GM23338 (cell line): ENCODE measurements at regions not wholly inside any gene's neighbourhood (a gene's known extent, or its start where the extent isn't known, plus 50 kb on each side); places are given as distances from the start of the nearest gene placed in this dataset.

ENCODE experiments used
- ATAC-seq: fragments of 200-7000 bp; cut with Tn5 transposase; 3 replicates; pipeline ENCODE4 v1.9.1; 2020
- DNase-seq: peaks from one replicate; pipeline ENCODE4 v3.0.0-alpha.2; 2015; ENCODE audit warnings: low spot score
- H2AFZ ChIP-seq: fragments of 200-600 bp; sonication (generic); 2 replicates; pipeline ENCODE4 v1.8.0; 2016; ENCODE audit warnings: antibody characterized with exemption, mild to moderate bottlenecking, moderate library complexity
- H3F3A ChIP-seq: fragments of 200-600 bp; sonication (generic); replicated peaks from 2 replicates; pipeline ENCODE4 v1.8.0; 2017; ENCODE audit warnings: antibody characterized with exemption, mixed run types, low read depth
- H3K27ac ChIP-seq: fragments of 200-600 bp; sonication (generic); 2 replicates; pipeline ENCODE4 v1.6.1; 2016; ENCODE audit warnings: low read depth
- H3K27me3 ChIP-seq: fragments of 200-600 bp; sonication (generic); 2 replicates; pipeline ENCODE4 v1.8.0; 2016; ENCODE audit warnings: mild to moderate bottlenecking, mixed run types, moderate library complexity; ENCODE audit not compliant: insufficient read depth
- H3K36me3 ChIP-seq: fragments of 200-600 bp; sonication (generic); 2 replicates; pipeline ENCODE4 v1.8.0; 2016; ENCODE audit warnings: mild to moderate bottlenecking; ENCODE audit not compliant: insufficient read depth
- H3K4me1 ChIP-seq: fragments of 200-600 bp; sonication (generic); 2 replicates; pipeline ENCODE4 v1.8.0; 2016; ENCODE audit warnings: mild to moderate bottlenecking, moderate library complexity; ENCODE audit not compliant: insufficient read depth
- H3K4me2 ChIP-seq: fragments of 200-600 bp; sonication (generic); 2 replicates; pipeline ENCODE4 v1.7.1; 2017; ENCODE audit warnings: mixed run types
- H3K4me3 ChIP-seq: fragments of 200-600 bp; sonication (generic); 2 replicates; pipeline ENCODE4 v1.6.1; 2016; ENCODE audit warnings: mixed run types
- H3K79me2 ChIP-seq: fragments of 200-600 bp; sonication (generic); replicated peaks from 2 replicates; pipeline ENCODE4 v1.8.0; 2017; ENCODE audit warnings: mild to moderate bottlenecking; ENCODE audit not compliant: insufficient read depth
- H3K9me2 ChIP-seq: fragments of 200-600 bp; sonication (generic); 2 replicates; pipeline ENCODE4 v1.8.0; 2017; ENCODE audit not compliant: insufficient read depth
- H4K20me1 ChIP-seq: fragments of 200-600 bp; sonication (generic); replicated peaks from 2 replicates; pipeline ENCODE4 v1.8.0; 2017; ENCODE audit warnings: mild to moderate bottlenecking; ENCODE audit not compliant: insufficient read depth
- H3K27ac Mint-ChIP-seq: 2 replicates; pipeline ENCODE4 v1.8.0; 2020; ENCODE audit warnings: inconsistent platforms, mild to moderate bottlenecking, moderate library complexity, mixed read lengths
- H3K27me3 Mint-ChIP-seq: 3 replicates; pipeline ENCODE4 v1.8.0; 2022; ENCODE audit warnings: low read depth, mild to moderate bottlenecking, moderate library complexity, mixed read lengths, inconsistent platforms; ENCODE audit not compliant: insufficient read depth, poor library complexity
- H3K36me3 Mint-ChIP-seq: 3 replicates; pipeline ENCODE4 v1.8.0; 2021; ENCODE audit warnings: low read depth, mild to moderate bottlenecking, inconsistent platforms, moderate library complexity, mixed read lengths
- H3K4me1 Mint-ChIP-seq: 3 replicates; pipeline ENCODE4 v1.8.0; 2020; ENCODE audit warnings: mild to moderate bottlenecking, inconsistent platforms, mixed read lengths
- H3K4me3 Mint-ChIP-seq: 3 replicates; pipeline ENCODE4 v1.8.0; 2021; ENCODE audit warnings: moderate library complexity, mild to moderate bottlenecking, inconsistent platforms, mixed read lengths
- H3K9me3 Mint-ChIP-seq: 3 replicates; pipeline ENCODE4 v1.8.0; 2020; ENCODE audit warnings: moderate library complexity, mild to moderate bottlenecking, inconsistent platforms, mixed read lengths
- CREB1 ChIP-seq: fragments of 250-450 bp; sonication (Bioruptor Pico); IDR thresholded peaks from 2 replicates; pipeline ENCODE4 v1.5.0; 2020; ENCODE audit warnings: low read depth, mild to moderate bottlenecking, moderate library complexity
- CTCF ChIP-seq, 2 experiments: fragments of 200-600 bp in 1 of 2; sonication (generic) in 1 of 2; conservative IDR thresholded peaks; 2 replicates each; pipeline versions ENCODE4 v1.5.1 to v1.6.1; 2016 to 2017; ENCODE audit warnings: antibody characterized with exemption in 2 of 2, low read depth in 2 of 2, mild to moderate bottlenecking in 2 of 2, moderate library complexity in 1 of 2
- ETS1 ChIP-seq: IDR thresholded peaks from 2 replicates; pipeline ENCODE4 v1.6.1; 2016; ENCODE audit warnings: antibody characterized with exemption
- EZH2 ChIP-seq: fragments of 200-600 bp; sonication (generic); IDR thresholded peaks from one replicate; pipeline ENCODE4 v1.8.0; 2017; ENCODE audit warnings: antibody characterized with exemption, mild to moderate bottlenecking, low read depth; ENCODE audit not compliant: unreplicated experiment
- EZH2phosphoT487 ChIP-seq: fragments of 200-600 bp; sonication (generic); IDR thresholded peaks from one replicate; pipeline ENCODE4 v1.8.1; 2018; ENCODE audit warnings: antibody characterized with exemption; ENCODE audit not compliant: unreplicated experiment
- JUNB ChIP-seq: IDR thresholded peaks from one replicate; pipeline ENCODE4 v1.6.1; 2016; ENCODE audit warnings: antibody characterized with exemption; ENCODE audit not compliant: unreplicated experiment
- NANOG ChIP-seq: IDR thresholded peaks from 2 replicates; pipeline ENCODE4 v1.6.1; 2016; ENCODE audit warnings: antibody characterized with exemption, borderline replicate concordance
- POLR2AphosphoS5 ChIP-seq: IDR thresholded peaks from 2 replicates; pipeline ENCODE4 v1.6.1; 2016; ENCODE audit warnings: antibody characterized with exemption, low read depth
- REST ChIP-seq: IDR thresholded peaks from one replicate; pipeline ENCODE4 v1.6.1; 2018; ENCODE audit warnings: antibody characterized with exemption; ENCODE audit not compliant: unreplicated experiment
- STAT1 ChIP-seq: IDR thresholded peaks from one replicate; pipeline ENCODE4 v1.6.1; 2016; ENCODE audit warnings: antibody characterized with exemption; ENCODE audit not compliant: unreplicated experiment
- ZNF114 ChIP-seq: fragments of 250-450 bp; sonication (Bioruptor Pico); IDR thresholded peaks from 2 replicates; pipeline ENCODE4 v1.5.0; 2020; ENCODE audit warnings: mild to moderate bottlenecking, moderate library complexity
- ZNF331 ChIP-seq: fragments of 250-450 bp; sonication (Bioruptor Pico); IDR thresholded peaks from 2 replicates; pipeline ENCODE4 v1.5.0; 2020; ENCODE audit warnings: low read depth, mild to moderate bottlenecking, moderate library complexity
- ZNF462 ChIP-seq: fragments of 250-450 bp; sonication (Bioruptor Pico); IDR thresholded peaks from 2 replicates; pipeline ENCODE4 v1.5.0; 2020; ENCODE audit warnings: mild to moderate bottlenecking, moderate library complexity

- H3K27me3 ChIP-seq: no peaks in the 10 kb centered on the region
- TF ChIP-seq ETS1: no peak
- TF ChIP-seq ZNF331 (CRISPR knock-in tag): no peak
- no peak for TF ChIP-seq ZNF462 (CRISPR knock-in tag)
- TF ChIP-seq EZH2: no peak
- TF ChIP-seq ZNF114: no peak
- no peak for TF ChIP-seq NANOG
- TF ChIP-seq CREB1 (CRISPR knock-in tag): no peak
- TF ChIP-seq REST: no peak
- no peak for TF ChIP-seq STAT1
- TF ChIP-seq JUNB: no peak
- TF ChIP-seq EZH2phosphoT487: no peak
- TF ChIP-seq POLR2AphosphoS5: no peak
- no peak for TF ChIP-seq CTCF (conservative IDR thresholded peaks at IDR 0.05; ENCODE audit: low read depth in 2 of 2)
- H3F3A ChIP-seq: no peaks in the 10 kb centered on the region
- H3K27ac ChIP-seq: no peak overlapping the region
- H3K4me3 Mint-ChIP-seq: no peak overlapping the region
- no peak overlapping the region for H3K4me2 ChIP-seq
- peaks cover 5% of the 10 kb centered on the region for H3K4me1 ChIP-seq
- H3K79me2 ChIP-seq: no peaks in the 10 kb centered on the region
- no peaks in the 10 kb centered on the region; the same call in 1 of the 2 replicates for H3K9me2 ChIP-seq
- H3K36me3 ChIP-seq: no peaks in the 10 kb centered on the region
- H4K20me1 ChIP-seq: no peaks in the 10 kb centered on the region
- H3K4me3 ChIP-seq: no peak overlapping the region
- H3K9me3 Mint-ChIP-seq: no peaks in the 10 kb centered on the region
- H3K36me3 Mint-ChIP-seq: no peaks in the 10 kb centered on the region
- DNase-seq (no peak), ATAC-seq (no peak)
- H2AFZ ChIP-seq: no peak overlapping the region
- peaks cover 3% of the 10 kb centered on the region for H3K27me3 Mint-ChIP-seq
- H3K27ac Mint-ChIP-seq: no peak overlapping the region
- H3K4me1 Mint-ChIP-seq: no peaks in the 10 kb centered on the region
Measured at GRCh38 chr10:21122907-21123306, 225.8 kb upstream of the NEBL start.
